HS-27A (cell line): ENCODE measurements at regions not wholly inside any gene's neighbourhood (a gene's known extent, or its start where the extent isn't known, plus 50 kb on each side); places are given as distances from the start of the nearest gene placed in this dataset.
"Not testable (repeated sequence)": the region's sequence is repeated elsewhere in the genome, so short reads cannot be mapped to it uniquely, and the experiment has no call there.

Experiments used
- DNase-seq: peaks from one replicate; pipeline ENCODE4 v3.0.0-alpha.2; 2012; ENCODE audit warnings: low read depth, missing footprints

DNA sequence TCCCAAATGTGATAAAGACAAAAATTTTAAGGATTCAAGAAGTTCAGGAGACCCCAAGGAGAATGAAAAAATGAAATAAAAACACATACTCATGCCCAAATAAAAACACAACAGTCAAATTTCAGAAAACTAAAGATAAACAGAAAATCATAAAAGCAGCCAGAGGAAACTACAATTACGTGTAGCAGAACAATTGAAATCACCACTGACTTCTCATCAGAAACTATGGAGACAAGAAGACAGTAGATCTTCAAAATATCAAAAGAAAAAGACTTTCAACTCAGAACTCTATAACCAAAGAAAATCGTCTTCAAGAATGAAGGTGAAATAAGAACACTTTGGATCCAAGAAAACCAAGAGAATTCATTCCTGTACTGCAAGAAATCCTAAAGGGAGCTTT is 54.9 kb downstream of the DIO3 start:
- DNase-seq = no peak

GRCh38 chr14:101619484-101619883 is 58.2 kb downstream of the DIO3 start:
- no peak for DNase-seq

GRCh38 chr14:101620031-101620788 is 58.9 kb downstream of the DIO3 start:
- DNase-seq = no peak

GRCh38 chr14:101620821-101621785 is 59.8 kb downstream of the DIO3 start:
- DNase-seq = no peak

GRCh38 chr14:101622251-101623076 is 61.2 kb downstream of the DIO3 start:
- DNase-seq = no peak

DNA sequence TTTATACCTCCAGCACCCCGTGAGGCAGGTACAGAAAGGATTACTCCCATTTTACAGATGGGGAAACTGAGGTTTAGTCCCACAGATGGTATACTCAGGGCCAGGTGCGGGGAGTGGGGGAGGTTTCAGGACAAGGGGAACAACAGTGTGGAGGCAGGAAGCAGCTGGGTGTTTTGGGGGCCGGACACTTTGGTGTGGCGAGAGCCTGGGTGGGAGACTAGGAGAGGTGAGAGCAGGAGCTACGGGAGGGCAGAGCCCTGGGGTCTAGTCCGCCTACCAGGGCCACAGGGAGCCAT is 61.7 kb downstream of the DIO3 start:
- DNase-seq = no peak

DNA sequence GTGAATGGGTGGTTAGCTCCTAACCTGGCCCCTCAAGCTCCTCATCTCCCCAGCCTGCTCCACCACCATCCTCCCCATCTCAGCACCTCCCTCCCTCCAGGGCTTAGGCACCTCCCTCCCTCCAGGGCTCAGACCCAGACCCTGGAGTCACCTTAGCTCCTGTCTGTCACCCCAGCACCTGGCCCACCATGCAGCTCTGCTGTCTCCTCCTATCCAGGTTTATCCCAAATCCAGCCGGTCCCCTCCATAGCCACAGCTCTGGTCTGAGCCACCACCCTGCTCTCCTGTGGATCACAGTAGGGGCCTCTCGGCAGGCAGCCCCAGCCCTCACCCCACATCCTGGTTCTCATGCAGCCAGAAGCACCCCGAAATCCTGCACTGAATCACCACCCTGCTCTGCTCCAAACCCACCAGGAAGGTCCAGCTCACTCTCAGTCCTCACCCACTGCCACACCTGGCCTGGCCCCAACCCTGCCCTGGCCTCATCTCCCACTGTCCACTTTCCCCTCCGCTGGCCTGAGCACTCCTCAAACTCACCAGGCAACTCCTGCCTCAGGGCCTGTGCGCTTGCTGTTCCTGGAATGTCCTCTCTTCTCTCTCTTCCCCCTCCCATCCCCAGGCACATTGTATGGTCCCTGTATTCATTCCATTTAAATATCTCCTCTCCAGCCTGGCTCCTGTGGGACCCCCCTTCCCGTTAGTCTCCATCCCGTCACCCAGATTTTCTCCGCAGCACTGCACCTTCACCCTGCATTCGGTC is 62.6 kb downstream of the DIO3 start:
- DNase-seq = no peak

- DNase-seq = no peak
These were observed 63.2 kb downstream of the DIO3 start for GRCh38 chr14:101624536-101624935.

DNA sequence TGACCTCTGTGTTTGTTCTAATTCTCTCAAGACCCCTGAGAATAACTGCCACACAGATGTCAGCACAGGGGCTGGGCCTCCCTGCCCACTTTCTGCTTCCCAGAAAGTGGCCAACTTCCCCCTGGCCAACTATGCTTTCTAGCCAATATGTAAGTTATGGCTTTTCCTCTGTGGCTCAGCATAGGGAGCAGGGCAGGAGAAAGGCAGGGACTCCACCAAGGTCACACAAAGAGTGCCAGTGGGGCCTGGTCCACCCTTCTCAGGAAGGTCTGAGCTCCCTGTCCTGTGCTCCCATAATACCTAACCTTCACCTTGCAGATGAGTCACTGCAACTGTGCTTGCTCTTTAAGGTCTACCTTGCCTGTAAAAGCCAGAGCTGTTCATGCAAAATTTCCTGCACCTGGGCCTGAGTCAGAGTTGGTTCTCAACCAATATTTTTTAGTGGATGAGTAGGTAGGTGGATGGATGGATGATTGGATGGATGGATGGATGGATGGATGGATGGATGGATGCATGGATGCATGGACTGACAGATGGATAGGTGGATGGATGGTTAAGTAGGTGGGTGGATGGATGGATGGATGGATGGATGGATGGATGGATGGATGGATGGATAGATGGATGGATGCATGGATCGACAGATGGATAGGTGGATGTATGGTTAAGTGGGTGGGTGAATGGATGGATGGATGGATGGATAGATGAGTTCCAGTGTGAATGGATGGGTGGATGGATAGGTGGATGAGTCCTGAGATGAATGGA is 64.2 kb downstream of the DIO3 start:
- no peak for DNase-seq

DNA sequence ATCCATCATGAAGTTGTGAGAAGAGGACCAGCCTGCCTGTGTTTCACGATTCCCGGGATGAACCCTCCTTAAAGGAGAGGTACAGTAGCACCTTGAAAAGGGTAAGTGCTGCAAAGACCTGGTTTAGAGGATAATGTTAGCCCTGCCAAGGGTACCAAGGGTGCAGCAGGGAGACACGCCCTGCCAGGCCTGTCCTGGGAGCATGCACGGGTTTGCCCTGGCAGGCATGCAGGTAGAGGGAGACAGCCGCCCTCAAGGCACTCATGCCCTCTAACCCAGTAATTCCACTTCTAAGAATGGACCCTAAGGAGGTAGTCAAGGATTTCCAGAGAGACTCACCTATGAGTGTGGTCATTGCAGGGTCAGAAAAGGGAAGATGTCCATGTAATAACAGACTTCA is 65.0 kb downstream of the DIO3 start:
- DNase-seq = no peak

DNA sequence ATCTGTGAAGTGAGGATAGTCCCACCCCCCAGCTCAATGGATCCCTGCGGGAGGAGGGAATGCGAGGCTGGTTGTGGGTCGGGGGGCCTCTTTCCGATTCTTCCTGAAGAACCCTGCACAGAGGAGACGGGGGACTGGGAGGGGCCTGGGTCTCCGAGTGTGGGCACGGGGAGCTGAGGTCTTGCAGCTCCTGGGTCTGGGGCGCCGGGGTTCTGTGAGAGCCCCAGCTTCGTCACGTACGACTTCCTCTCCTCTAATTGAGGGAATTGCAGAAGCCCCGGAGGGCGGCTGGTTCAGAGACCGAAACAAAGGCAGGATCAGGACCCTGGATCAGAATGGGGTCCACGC is 66.6 kb downstream of the DIO3 start:
- DNase-seq = no peak

DNA sequence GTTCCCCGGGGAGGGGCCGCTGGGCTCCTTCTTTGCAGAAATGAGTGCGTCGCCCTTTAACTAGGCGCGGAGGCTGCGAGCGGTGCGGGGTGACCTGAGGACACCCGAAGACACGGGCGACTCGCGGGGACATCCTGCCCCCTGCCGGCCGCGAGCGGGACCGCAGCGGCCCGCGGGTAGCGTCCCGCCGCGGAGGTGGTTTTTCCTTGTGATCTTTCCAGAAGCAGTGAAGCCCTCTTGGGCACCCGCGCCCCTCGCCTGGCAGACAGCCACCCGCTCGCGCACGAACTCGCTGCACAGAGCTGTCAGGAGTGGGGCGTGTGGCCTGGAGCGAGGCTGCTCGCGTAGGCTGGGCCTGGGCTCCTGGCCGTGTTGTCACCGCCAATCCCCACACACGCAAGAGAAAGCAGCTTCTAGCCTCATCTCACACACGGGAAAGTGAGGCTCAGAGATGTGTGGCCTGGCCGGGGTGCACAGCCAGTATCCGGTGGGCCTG is 67.2 kb downstream of the DIO3 start:
- DNase-seq = peak; percentile 20

DNA sequence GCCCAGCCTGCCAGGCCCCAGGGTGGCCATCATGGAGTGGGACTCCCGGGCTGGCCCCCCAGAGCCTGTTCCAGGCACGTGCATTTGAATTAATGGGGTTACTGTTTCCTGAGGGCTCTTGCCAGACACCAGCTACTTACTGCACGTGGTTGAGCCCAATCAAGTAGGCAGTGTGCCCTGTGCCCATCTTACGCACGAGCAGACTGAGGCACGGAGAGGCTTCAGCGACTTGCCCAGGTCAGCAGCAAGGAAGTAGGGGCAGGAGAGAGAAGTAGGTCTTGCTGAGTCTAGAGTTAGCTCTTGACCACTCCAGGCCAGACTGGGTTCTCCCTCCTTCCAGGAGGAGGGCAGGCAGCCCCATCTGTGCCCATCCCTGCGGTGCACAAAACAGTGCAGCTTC is 67.7 kb downstream of the DIO3 start:
- DNase-seq = no peak

GRCh38 chr14:101630056-101630965 is 69.0 kb downstream of the DIO3 start:
- no peak for DNase-seq

DNA sequence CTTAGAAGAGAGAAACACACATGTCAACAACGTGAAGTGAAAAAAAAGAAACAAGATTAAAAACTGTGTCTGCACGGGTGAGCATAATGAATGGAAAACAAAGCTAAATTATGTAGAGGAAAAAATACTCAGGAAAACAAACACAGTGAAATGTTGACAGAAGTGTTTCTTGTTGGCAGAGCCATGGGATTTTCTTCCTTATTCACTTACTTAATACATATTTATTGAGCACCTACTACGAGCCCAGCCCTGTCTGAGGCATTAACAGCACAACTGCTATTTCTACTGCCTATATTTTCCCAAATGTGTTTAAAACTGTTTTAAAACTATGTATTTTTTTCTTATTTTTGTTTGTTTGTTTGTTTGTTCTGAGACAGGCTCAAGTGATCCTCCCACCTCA is 69.9 kb downstream of the DIO3 start:
- no peak for DNase-seq

DNA sequence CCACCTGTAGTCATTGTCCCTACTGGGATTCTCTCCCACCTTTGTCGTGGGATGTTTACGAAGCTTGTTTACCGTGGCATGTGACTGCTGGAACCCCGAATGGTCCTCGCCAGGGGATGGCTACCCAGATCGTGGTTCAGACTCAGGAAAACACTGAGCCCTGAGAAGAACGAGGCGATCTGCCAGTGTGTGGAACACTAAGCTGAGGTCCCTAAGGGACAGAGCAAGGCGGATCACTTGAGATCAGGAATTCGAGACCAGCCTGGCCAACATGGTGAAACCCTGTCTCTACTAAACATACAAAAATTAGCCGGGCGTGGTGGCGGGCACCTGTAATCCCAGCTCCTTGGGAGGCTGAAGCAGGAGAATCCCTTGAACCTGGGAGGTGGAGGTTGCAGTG is 70.7 kb downstream of the DIO3 start:
- not testable (repeated sequence) for DNase-seq

DNA sequence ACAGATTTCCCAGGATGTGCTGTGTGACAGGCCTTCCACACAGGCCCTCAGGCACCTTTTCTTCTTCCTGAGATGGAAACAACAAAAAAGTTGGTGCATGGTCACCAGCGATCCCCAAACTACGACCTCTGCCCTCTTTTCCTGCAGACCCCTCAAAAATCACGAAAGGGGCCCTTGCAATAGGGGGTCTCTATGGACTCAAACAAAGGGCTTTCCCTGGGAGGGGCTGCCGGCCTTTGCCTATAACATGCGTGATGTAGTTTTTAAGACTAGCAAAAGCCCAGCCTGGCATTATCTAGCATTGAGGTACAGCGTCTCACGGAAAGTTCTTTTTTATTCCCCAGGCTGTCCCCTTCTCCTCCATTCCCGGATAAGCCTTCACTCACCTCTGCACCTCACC is 71.2 kb downstream of the DIO3 start:
- no peak for DNase-seq

GRCh38 chr14:101633276-101633675 is 72.0 kb downstream of the DIO3 start:
- DNase-seq = no peak

- DNase-seq = no peak
These were observed 73.0 kb downstream of the DIO3 start for GRCh38 chr14:101634202-101634849.
